DND-41 (cell line): ENCODE measurements at regions not wholly inside any gene's neighbourhood (a gene's known extent, or its start where the extent isn't known, plus 50 kb on each side); places are given as distances from the start of the nearest gene placed in this dataset.

Experiments
- ATAC-seq: fragments of 200-7000 bp; cut with Tn5 transposase; 3 replicates; pipeline ENCODE4 v1.9.1; 2021; ENCODE audit warnings: low read depth; ENCODE audit not compliant: insufficient read depth
- DNase-seq: peaks from one replicate; pipeline ENCODE4 v3.0.0-alpha.2; 2020
- H2AFZ ChIP-seq: 2 replicates; pipeline ENCODE4 v1.6.0; 2012; ENCODE audit warnings: low read depth, low read length
- H3K27ac ChIP-seq: 2 replicates; pipeline ENCODE4 v1.5.1; 2012; ENCODE audit warnings: low read length, inconsistent platforms
- H3K27me3 ChIP-seq: fragments of 200-600 bp; sonication (generic); 2 replicates; pipeline ENCODE4 v1.6.0; 2012; ENCODE audit warnings: low read length, mild to moderate bottlenecking, inconsistent platforms; ENCODE audit not compliant: insufficient read depth, poor library complexity
- H3K36me3 ChIP-seq: 2 replicates; pipeline ENCODE4 v1.5.1; 2012; ENCODE audit warnings: low read length, inconsistent platforms; ENCODE audit not compliant: insufficient read depth
- H3K4me1 ChIP-seq: 2 replicates; pipeline ENCODE4 v1.5.1; 2012; ENCODE audit warnings: mild to moderate bottlenecking, low read length; ENCODE audit not compliant: insufficient read depth
- H3K4me2 ChIP-seq: 2 replicates; pipeline ENCODE4 v1.6.0; 2012; ENCODE audit warnings: mild to moderate bottlenecking, moderate library complexity, low read length, inconsistent platforms; ENCODE audit not compliant: insufficient read depth
- H3K4me3 ChIP-seq, 2 experiments: fragments of 200-600 bp in 1 of 2; shearing (Covaris generic) in 1 of 2; 2 replicates each; pipeline ENCODE4 v1.5.1; 2012 to 2016; ENCODE audit warnings: inconsistent platforms in 2 of 2, low read length in 2 of 2, mild to moderate bottlenecking in 2 of 2, low read depth in 1 of 2, moderate library complexity in 1 of 2
- H3K79me2 ChIP-seq: 2 replicates; pipeline ENCODE4 v1.6.0; 2012; ENCODE audit warnings: low read length, inconsistent platforms; ENCODE audit not compliant: insufficient read depth
- H3K9ac ChIP-seq: 2 replicates; pipeline ENCODE4 v1.6.0; 2012; ENCODE audit warnings: low read depth, mild to moderate bottlenecking, inconsistent platforms, low read length, moderate library complexity
- H3K9me3 ChIP-seq: 2 replicates; pipeline ENCODE4 v1.5.1; 2012; ENCODE audit warnings: low read length, moderate library complexity, mild to moderate bottlenecking, inconsistent platforms; ENCODE audit not compliant: insufficient read depth, severe bottlenecking
- H4K20me1 ChIP-seq: 2 replicates; pipeline ENCODE4 v1.6.0; 2012; ENCODE audit warnings: low read length; ENCODE audit not compliant: insufficient read depth
- CTCF ChIP-seq: IDR thresholded peaks from 2 replicates; pipeline ENCODE4 v1.5.1; 2012; ENCODE audit warnings: borderline replicate concordance, low read length, moderate library complexity, mild to moderate bottlenecking; ENCODE audit not compliant: poor library complexity, severe bottlenecking; ENCODE audit errors: extremely low read depth
- EZH2 ChIP-seq: IDR thresholded peaks from 3 replicates; pipeline ENCODE4 v1.6.1; 2012; ENCODE audit warnings: borderline replicate concordance, low read depth, mild to moderate bottlenecking, moderate library complexity, low read length, inconsistent platforms; ENCODE audit not compliant: severe bottlenecking

GRCh38 chr2:16252251-16252650 is 311.9 kb downstream of the MYCN start:
- Histone ChIP-seq H3K4me2 (no peak overlapping the region), H3K36me3 (no peaks in the 10 kb centered on the region), H3K79me2 (no peaks in the 10 kb centered on the region), H3K27ac (no peak overlapping the region), H2AFZ (no peak overlapping the region), H3K27me3 (no peaks in the 10 kb centered on the region), H4K20me1 (no peaks in the 10 kb centered on the region), H3K4me3 (no peak overlapping the region), H3K4me1 (peaks cover 6% of the 10 kb centered on the region), H3K9me3 (no peaks in the 10 kb centered on the region), H3K9ac (no peak overlapping the region)
- no peak for DNase-seq
- TF ChIP-seq EZH2 = no peak
- no peak for TF ChIP-seq CTCF
- no peak for ATAC-seq

- no peak for TF ChIP-seq CTCF
- TF ChIP-seq EZH2 = no peak
- no peak overlapping the region for H2AFZ ChIP-seq
- 0 out of 2 replicates have a peak, but pooled peaks cover under 1% of the 10 kb centered on the region for H3K4me1 ChIP-seq
- no peaks in the 10 kb centered on the region for H3K36me3 ChIP-seq
- H3K4me3 ChIP-seq = no peak overlapping the region
- DNase-seq = no peak
- no peaks in the 10 kb centered on the region for H3K9me3 ChIP-seq
- H3K9ac ChIP-seq = no peak overlapping the region
- no peak for ATAC-seq
- no peaks in the 10 kb centered on the region for H3K79me2 ChIP-seq
- H3K4me2 ChIP-seq = no peak overlapping the region
- H3K27me3 ChIP-seq = no peaks in the 10 kb centered on the region
- H4K20me1 ChIP-seq = no peaks in the 10 kb centered on the region
- H3K27ac ChIP-seq = no peak overlapping the region
Measured at GRCh38 chr2:16251511-16252225, 311.3 kb downstream of the MYCN start.

- H3K9me3 ChIP-seq = no peaks in the 10 kb centered on the region
- TF ChIP-seq EZH2 (no peak), CTCF (no peak)
Measured at GRCh38 chr2:16250886-16251285, 310.5 kb downstream of the MYCN start.

More at GRCh38 chr2:16250886-16251285, 310.5 kb downstream of the MYCN start:
- H3K4me3 ChIP-seq = no peak overlapping the region
- ATAC-seq (no peak), DNase-seq (no peak)
- H3K27ac ChIP-seq = no peak overlapping the region
- H3K9ac ChIP-seq = no peak overlapping the region
- H3K79me2 ChIP-seq = no peaks in the 10 kb centered on the region
- no peaks in the 10 kb centered on the region for H3K4me1 ChIP-seq
- H2AFZ ChIP-seq = no peak overlapping the region
- H3K36me3 ChIP-seq = no peaks in the 10 kb centered on the region
- no peaks in the 10 kb centered on the region for H4K20me1 ChIP-seq
- no peaks in the 10 kb centered on the region for H3K27me3 ChIP-seq
- no peak overlapping the region for H3K4me2 ChIP-seq
